Stomach smooth muscle (tissue), 2 donors: ENCODE measurements at regions not wholly inside any gene's neighbourhood (a gene's known extent, or its start where the extent isn't known, plus 50 kb on each side); places are given as distances from the start of the nearest gene placed in this dataset.

Experiments
- H3K27ac ChIP-seq: one replicate; pipeline ENCODE4 v1.7.0; 2013; ENCODE audit warnings: mild to moderate bottlenecking, low read length, inconsistent platforms
- H3K27me3 ChIP-seq, 2 donors: one replicate each; pipeline ENCODE4 v1.7.0; 2013; ENCODE audit warnings: low read length in 2 of 2; ENCODE audit not compliant: insufficient read depth in 2 of 2, control insufficient read depth in 1 of 2
- H3K36me3 ChIP-seq, 2 donors: one replicate each; pipeline ENCODE4 v1.7.0; 2013; ENCODE audit warnings: low read length in 2 of 2; ENCODE audit not compliant: control insufficient read depth in 2 of 2, insufficient read depth in 2 of 2
- H3K4me1 ChIP-seq: one replicate; pipeline ENCODE4 v1.7.0; 2013; ENCODE audit warnings: low read length; ENCODE audit not compliant: control insufficient read depth, insufficient read depth
- H3K4me3 ChIP-seq, 2 donors: one replicate each; pipeline ENCODE4 v1.7.0; 2013; ENCODE audit warnings: low read length in 2 of 2
- H3K9ac ChIP-seq, 2 donors: one replicate each; pipeline ENCODE4 v1.7.0; 2013; ENCODE audit warnings: low read length in 2 of 2, mild to moderate bottlenecking in 1 of 2
- H3K9me3 ChIP-seq, 2 donors: one replicate each; pipeline ENCODE4 v1.7.0; 2013; ENCODE audit warnings: low read length in 2 of 2; ENCODE audit not compliant: control insufficient read depth in 2 of 2
- donor health status: healthy.
- donor health status: Pancreatic carcinoma.

DNA sequence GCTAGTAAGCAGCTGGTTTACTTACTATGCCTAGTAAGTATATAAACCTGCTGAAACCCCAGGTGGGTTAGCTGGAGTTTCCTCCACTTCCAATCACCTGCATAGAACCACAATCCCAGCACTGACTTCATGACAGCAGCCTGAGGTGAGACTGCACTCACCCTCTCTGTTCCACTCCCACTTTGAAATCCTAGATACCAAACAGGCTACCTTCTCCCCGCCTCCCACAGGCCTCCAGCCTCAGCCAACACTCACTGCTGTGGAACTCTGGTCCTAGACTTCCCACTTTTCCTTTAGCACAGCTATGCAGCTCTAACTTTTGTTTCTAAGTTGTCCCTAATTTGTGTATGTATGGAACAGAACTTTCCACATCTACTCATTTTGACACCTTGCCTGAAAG lies 149.7 kb upstream of the ARID1B start:
- H3K9me3 ChIP-seq, result no peaks in the 10 kb centered on the region
- no peaks in the 10 kb centered on the region for H3K36me3 ChIP-seq
- no peak overlapping the region for H3K27ac ChIP-seq
- H3K27me3 ChIP-seq, result no peaks in the 10 kb centered on the region
- H3K4me1 ChIP-seq, result no peaks in the 10 kb centered on the region
- no peak overlapping the region for H3K4me3 ChIP-seq
- no peak overlapping the region for H3K9ac ChIP-seq

DNA sequence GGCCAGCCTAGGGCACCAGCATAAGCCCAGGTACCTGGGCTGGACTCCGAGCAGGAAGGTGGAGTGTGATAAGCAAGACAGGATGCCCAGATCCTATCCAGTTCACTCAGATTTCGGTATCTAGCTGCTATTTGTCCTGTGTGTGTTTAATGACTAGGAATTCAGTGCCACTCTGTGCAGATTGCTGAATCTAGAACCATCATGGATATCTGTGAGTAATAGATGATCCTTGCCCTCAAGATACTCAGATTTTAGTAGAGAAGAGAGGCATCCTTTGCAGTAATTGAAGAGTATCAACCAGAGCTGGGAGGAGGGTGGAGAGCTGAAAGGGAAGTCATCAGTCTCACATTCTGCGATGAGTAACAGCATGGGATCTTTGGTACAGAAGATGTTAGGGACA lies 155.0 kb upstream of the ARID1B start:
- Histone ChIP-seq H3K27me3 (no peaks in the 10 kb centered on the region), H3K4me1 (no peaks in the 10 kb centered on the region), H3K27ac (no peak overlapping the region), H3K36me3 (no peaks in the 10 kb centered on the region), H3K9ac (no peak overlapping the region), H3K9me3 (no peaks in the 10 kb centered on the region), H3K4me3 (no peak overlapping the region)

DNA sequence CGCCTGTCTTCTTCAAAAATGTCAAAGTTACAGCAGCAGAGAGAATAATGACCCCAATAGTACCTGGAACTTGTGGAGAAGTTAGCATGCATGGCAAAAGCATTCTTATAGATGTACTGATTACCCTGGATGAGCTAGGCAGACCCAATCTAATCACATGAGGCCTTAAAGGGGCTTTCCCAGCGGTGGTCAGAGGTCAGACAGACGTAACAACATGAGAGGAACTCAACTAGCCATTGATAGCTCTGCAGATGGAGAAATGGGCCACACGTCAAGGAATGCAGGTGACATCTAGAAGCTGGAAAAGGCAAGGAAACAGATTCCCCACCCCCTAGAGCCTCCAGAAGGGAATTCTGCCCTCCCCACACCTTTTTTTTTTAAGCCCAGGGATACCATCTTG lies 156.8 kb upstream of the ARID1B start:
- H3K4me1 ChIP-seq, result no peaks in the 10 kb centered on the region
- H3K9me3 ChIP-seq, result no peaks in the 10 kb centered on the region
- H3K27ac ChIP-seq, result no peak overlapping the region
- H3K9ac ChIP-seq, result no peak overlapping the region
- H3K4me3 ChIP-seq, result no peak overlapping the region
- no peaks in the 10 kb centered on the region for H3K27me3 ChIP-seq
- H3K36me3 ChIP-seq, result no peaks in the 10 kb centered on the region

DNA sequence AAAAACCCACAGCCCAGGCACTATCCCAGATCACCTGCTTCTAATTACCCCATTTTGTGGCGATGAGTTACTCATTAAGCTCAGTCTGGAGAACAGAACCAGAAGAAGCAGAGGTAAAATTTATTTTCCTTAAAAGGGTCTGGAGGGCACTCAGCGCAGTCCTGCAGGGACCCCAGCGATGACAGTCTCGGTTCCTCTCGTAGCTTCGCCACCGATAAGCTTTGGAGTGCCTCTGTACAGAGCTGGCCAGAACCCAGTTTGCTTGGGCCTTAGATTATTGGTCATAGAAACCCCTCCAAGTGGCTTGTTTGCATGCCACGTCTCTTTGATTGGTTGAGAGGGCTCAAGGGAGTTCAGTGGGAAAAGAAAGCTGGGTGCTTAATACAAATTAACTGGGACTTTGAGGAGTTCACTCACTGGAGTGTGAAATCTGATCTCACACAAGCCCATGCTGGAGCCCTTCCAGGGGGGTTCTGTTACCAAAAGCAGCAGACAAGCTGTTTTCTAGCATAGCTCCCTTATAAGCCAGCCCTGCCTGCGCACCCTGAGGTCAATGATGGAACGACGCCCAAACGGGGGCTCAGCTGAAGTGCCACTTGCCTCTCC lies 158.5 kb upstream of the ARID1B start:
- no peak overlapping the region for H3K9ac ChIP-seq
- no peaks in the 10 kb centered on the region for H3K27me3 ChIP-seq
- no peaks in the 10 kb centered on the region for H3K9me3 ChIP-seq
- H3K36me3 ChIP-seq, result no peaks in the 10 kb centered on the region
- no peak overlapping the region for H3K27ac ChIP-seq
- no peaks in the 10 kb centered on the region for H3K4me1 ChIP-seq
- no peak overlapping the region for H3K4me3 ChIP-seq

DNA sequence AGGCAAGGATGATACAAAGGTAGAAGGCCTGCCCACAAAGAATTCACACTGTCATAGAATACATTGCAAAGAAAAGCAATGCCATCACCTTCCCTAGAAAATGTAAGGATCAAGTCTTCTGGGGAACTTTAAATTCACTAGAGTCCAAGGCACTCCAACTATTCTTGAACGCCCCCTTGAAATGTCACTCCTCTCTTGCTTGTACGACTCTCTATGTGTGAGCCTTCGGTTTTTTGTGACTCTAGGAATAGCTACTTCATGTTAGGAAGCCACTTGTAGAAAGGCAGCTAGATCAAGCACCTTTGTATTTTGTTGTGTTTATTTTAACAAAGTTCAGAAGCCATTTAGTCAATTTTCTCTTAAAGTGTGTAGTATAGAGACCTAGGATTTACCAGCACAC lies 159.2 kb upstream of the ARID1B start:
- Histone ChIP-seq H3K9me3 (peaks cover 0 to 2% of the 10 kb centered on the region in 2 donors), H3K27me3 (no peaks in the 10 kb centered on the region), H3K9ac (no peak overlapping the region), H3K4me1 (no peaks in the 10 kb centered on the region), H3K27ac (no peak overlapping the region), H3K4me3 (no peak overlapping the region), H3K36me3 (no peaks in the 10 kb centered on the region)

DNA sequence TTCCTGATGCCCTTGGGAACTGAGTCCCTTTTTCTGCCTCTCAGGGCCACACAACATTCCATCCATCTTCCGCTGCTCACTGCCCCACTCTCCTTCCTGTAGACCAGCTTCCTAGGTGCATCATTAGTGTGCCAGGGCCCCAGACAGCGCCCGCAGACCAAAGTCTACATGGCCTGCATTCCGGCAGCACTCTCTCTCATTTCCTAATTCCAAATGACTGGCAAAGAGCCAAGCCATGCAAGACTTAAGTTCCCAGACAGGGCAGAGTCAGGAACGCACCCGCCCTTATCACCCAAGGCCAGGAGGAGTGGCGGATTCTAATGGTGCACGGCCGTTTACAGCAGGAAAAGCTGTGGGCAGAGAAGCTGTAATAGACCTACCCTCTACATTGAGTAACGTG lies 159.8 kb upstream of the ARID1B start:
- Histone ChIP-seq H3K27me3 (no peaks in the 10 kb centered on the region), H3K4me3 (no peak overlapping the region), H3K36me3 (no peaks in the 10 kb centered on the region), H3K9ac (no peak overlapping the region), H3K27ac (no peak overlapping the region), H3K9me3 (peaks cover 0 to 6% of the 10 kb centered on the region in 2 donors), H3K4me1 (no peaks in the 10 kb centered on the region)

DNA sequence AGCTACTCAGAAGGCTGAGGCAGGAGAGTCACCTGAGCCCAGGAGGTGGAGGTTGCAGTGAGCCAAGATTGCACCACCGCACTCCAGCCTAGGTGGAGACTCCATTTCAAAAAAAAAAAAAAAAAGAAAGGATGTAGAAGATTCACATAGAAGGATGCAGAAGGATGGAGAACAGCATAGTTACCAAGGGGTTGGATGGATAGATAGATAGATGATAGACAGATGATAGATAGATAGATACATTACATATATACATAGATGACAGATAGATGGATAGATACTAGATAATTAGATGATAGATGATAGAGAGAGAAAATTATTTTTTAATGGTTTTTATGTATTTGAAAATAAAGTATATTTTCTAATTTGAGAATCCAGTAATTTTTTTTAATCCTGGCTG lies 160.7 kb upstream of the ARID1B start:
- H3K9ac ChIP-seq, result no peak overlapping the region
- no peaks in the 10 kb centered on the region for H3K27me3 ChIP-seq
- no peaks in the 10 kb centered on the region for H3K4me1 ChIP-seq
- peaks cover 0 to 9% of the 10 kb centered on the region in 2 donors for H3K9me3 ChIP-seq
- no peak overlapping the region for H3K27ac ChIP-seq
- H3K4me3 ChIP-seq, result no peak overlapping the region
- no peaks in the 10 kb centered on the region for H3K36me3 ChIP-seq

DNA sequence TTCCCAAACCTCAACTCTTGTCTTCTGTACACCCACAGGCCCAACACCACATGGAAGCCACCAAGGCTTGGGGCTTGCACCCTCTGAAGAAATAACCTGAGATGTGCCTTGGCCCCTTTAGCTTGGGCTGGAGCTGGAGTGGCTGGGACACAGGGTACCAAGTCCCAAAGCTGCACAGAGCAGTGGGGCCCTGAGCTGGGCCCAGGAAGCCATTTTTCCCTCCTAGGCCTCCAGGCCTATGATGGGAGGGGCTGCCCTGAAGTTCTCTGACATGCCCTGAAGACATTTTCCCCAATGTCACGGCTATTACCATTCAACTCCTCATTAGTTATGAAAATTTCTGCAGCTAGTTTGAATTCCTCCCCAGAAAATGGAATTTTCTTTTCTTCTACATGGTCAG lies 163.2 kb upstream of the ARID1B start:
- Histone ChIP-seq H3K4me1 (no peaks in the 10 kb centered on the region), H3K36me3 (no peaks in the 10 kb centered on the region), H3K9ac (no peak overlapping the region), H3K9me3 (peaks cover 0 to 9% of the 10 kb centered on the region in 2 donors), H3K27me3 (no peaks in the 10 kb centered on the region), H3K27ac (no peak overlapping the region), H3K4me3 (no peak overlapping the region)

DNA sequence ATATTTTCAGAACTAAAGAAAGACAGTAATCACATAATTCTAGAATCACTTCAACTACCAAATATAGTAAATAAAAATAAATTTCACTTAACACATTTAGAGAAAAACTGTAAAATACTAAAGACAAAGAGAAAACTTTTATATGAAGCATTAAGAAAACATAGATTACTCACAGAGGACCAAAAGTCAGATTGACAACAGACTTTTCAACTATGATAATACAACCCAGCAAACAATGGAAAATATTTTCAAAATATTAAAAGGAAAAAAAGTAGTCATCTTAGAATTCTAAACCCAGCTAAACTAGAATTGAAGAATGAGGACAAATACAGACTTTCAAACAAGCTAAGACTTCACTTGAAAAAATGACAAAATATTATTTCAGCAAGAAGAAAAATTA lies 164.8 kb upstream of the ARID1B start:
- Histone ChIP-seq H3K4me3 (no peak overlapping the region), H3K27me3 (no peaks in the 10 kb centered on the region), H3K9ac (no peak overlapping the region), H3K4me1 (no peaks in the 10 kb centered on the region), H3K36me3 (no peaks in the 10 kb centered on the region), H3K27ac (no peak overlapping the region), H3K9me3 (peaks cover 0 to 9% of the 10 kb centered on the region in 2 donors)

DNA sequence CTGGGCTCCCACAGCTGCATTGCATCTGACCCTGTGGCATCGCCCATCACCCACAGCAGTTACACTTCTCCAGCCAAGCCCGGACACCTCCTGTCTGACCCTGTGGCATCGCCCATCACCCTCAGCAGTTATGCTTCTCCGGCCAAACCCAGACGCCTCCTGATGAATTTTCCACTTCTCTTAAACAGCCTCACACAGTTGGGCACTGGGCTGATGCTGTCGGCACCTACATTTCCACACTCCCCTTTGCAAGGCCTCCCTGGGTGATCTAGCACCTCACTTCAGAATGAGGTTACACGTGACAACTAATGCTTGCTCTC lies 175.2 kb upstream of the ARID1B start:
- no peaks in the 10 kb centered on the region for H3K9me3 ChIP-seq
- H3K4me3 ChIP-seq, result no peak overlapping the region
- peaks cover 0 to 2% of the 10 kb centered on the region in 2 donors for H3K27me3 ChIP-seq
- no peak overlapping the region for H3K27ac ChIP-seq
- no peaks in the 10 kb centered on the region for H3K4me1 ChIP-seq
- H3K9ac ChIP-seq, result no peak overlapping the region
- H3K36me3 ChIP-seq, result no peaks in the 10 kb centered on the region

DNA sequence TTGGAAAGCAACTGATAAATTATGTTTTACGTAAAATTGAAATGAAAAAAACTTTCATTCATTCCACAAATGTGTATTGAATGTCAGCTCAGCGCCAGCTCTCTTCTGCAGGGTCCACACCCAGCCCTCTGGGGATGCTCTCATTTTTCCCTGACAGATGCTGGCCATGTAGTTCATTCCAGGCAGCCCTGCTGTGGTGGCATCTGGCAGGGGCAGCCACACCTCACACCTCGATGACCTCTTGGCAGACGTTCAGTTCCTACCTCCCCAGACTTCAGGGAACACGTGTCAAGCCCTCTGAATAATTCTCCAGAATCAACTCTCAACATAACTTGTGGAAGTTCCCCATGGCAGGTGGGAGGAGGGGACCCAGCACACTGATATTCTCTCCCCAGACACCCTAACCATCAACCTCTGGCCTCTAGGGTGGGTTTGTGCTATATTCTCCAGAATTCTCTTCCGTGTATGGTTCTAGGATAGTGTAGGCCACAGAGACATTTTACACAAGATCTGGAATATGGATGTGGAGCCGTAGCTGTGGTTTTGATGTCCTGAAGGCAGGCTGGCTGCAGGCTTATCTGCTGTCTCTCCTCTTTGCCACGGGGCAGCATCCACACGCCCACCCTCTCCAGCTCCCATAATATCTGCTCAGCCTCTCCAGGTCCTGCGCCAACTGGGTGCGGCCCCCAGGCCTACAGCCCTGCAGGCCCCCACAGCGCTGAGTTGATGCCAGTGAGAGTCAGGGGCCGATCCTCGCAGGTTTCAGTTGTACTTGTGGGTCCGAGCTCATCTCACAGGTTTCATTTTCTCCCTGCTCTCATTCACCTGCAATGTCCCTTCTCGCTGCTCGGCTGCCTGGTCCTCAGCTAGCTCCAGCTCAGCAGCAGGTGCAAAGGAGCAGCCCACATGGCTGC lies 175.8 kb upstream of the ARID1B start:
- Histone ChIP-seq H3K4me3 (no peak overlapping the region), H3K27me3 (peaks cover 0 to 2% of the 10 kb centered on the region in 2 donors), H3K9me3 (no peaks in the 10 kb centered on the region), H3K27ac (peak overlapping the region; percentile 60), H3K4me1 (no peaks in the 10 kb centered on the region), H3K36me3 (no peaks in the 10 kb centered on the region), H3K9ac (no peak overlapping the region)
